ENCODE measurements at regions not wholly inside any gene's neighbourhood (a gene's known extent, or its start where the extent isn't known, plus 50 kb on each side); places are given as distances from the start of the nearest gene placed in this dataset.

DNA sequence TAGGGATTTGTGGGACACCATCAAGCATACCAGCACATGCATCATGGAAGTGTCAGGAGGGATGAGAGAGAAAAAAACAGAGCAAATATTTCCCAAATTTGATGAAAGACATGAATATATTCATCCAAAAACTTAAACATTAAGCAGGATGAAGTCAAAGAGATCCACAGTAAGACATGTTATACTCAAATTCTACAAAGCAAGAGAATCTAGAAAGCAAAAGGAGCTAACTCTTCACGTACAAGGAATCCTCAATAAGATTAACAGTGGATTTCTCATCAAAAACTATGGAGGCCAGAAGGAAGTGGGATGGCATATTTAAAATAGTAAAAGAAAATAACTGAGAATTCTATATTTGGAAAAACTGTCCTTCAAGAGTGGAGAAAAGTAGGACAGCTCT, 374.8 kb downstream of the ZFHX3 start:
- TF ChIP-seq POLR2AphosphoS5 (IDR thresholded peaks at IDR 0.05) (no peak), POLR2A (IDR thresholded peaks at IDR 0.05) (no peak)
- TF ChIP-seq, protein P1, sequence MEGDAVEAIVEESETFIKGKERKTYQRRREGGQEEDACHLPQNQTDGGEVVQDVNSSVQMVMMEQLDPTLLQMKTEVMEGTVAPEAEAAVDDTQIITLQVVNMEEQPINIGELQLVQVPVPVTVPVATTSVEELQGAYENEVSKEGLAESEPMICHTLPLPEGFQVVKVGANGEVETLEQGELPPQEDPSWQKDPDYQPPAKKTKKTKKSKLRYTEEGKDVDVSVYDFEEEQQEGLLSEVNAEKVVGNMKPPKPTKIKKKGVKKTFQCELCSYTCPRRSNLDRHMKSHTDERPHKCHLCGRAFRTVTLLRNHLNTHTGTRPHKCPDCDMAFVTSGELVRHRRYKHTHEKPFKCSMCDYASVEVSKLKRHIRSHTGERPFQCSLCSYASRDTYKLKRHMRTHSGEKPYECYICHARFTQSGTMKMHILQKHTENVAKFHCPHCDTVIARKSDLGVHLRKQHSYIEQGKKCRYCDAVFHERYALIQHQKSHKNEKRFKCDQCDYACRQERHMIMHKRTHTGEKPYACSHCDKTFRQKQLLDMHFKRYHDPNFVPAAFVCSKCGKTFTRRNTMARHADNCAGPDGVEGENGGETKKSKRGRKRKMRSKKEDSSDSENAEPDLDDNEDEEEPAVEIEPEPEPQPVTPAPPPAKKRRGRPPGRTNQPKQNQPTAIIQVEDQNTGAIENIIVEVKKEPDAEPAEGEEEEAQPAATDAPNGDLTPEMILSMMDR (IDR thresholded peaks at IDR 0.05) = no peak
